Breast epithelium (tissue), 4 donors: ENCODE measurements at regions not wholly inside any gene's neighbourhood (a gene's known extent, or its start where the extent isn't known, plus 50 kb on each side); places are given as distances from the start of the nearest gene placed in this dataset.

Experiments used
- DNase-seq, 2 donors: peaks; one replicate each; pipeline ENCODE4 v3.0.0-alpha.2; 2019; ENCODE audit warnings: low spot score in 2 of 2
- H3K27ac ChIP-seq, 2 donors: fragments of 200-600 bp; sonication (generic) in 1 of 2; one replicate each; pipeline ENCODE4 v1.5.1; 2016 to 2019; ENCODE audit warnings: mild to moderate bottlenecking in 1 of 2
- H3K27me3 ChIP-seq, 2 donors: fragments of 200-600 bp; sonication (generic) in 1 of 2; one replicate each; pipeline versions ENCODE4 v1.5.1 to v1.6.0; 2017 to 2019; ENCODE audit warnings: control low read depth in 1 of 2, mild to moderate bottlenecking in 1 of 2
- H3K36me3 ChIP-seq: fragments of 200-600 bp; one replicate; pipeline ENCODE4 v1.5.1; 2019
- H3K4me1 ChIP-seq, 2 donors: fragments of 200-600 bp; sonication (generic); one replicate each; pipeline ENCODE4 v1.5.1; 2016 to 2019; ENCODE audit warnings: control low read depth in 1 of 2
- H3K4me3 ChIP-seq, 3 donors: fragments of 200-600 bp; sonication (generic); 1 replicate in 2 of 3; 2 replicates in 1 of 3; pipeline ENCODE4 v1.5.1; 2016 to 2019; ENCODE audit warnings: mild to moderate bottlenecking in 3 of 3, moderate library complexity in 2 of 3
- H3K9me3 ChIP-seq, 2 donors: fragments of 200-600 bp; sonication (generic) in 1 of 2; one replicate each; pipeline ENCODE4 v1.5.1; 2016 to 2019; ENCODE audit warnings: control low read depth in 1 of 2
- CTCF ChIP-seq, 3 donors: fragments of 450-650 bp; IDR thresholded peaks; one replicate each; pipeline ENCODE4 v1.5.1; 2016 to 2017; ENCODE audit warnings: antibody characterized with exemption in 3 of 3, mild to moderate bottlenecking in 3 of 3, moderate library complexity in 3 of 3
- POLR2A ChIP-seq: fragments of 450-650 bp; IDR thresholded peaks from one replicate; pipeline ENCODE4 v1.6.1; 2016; ENCODE audit warnings: antibody characterized with exemption, mild to moderate bottlenecking, moderate library complexity
- POLR2AphosphoS5 ChIP-seq, 3 donors: sonication (generic); formaldehyde crosslinking; IDR thresholded peaks; one replicate each; pipeline ENCODE4 v1.6.1; 2017; ENCODE audit warnings: antibody characterized with exemption in 3 of 3
- intact Hi-C: fragments of 100-400 bp; cut with DNase I; formaldehyde crosslinking; loops from one replicate; pipeline ENCODE4 v1.15.1; 2023; ENCODE audit warnings: low total_unique reads

GRCh38 chr18:71707400-71707799, 836.7 kb downstream of the CBLN2 start:
- no peak overlapping the region for H3K27ac ChIP-seq
- no peak for TF ChIP-seq POLR2A
- TF ChIP-seq POLR2AphosphoS5 (IDR thresholded peaks at IDR 0.05), result no peak
- TF ChIP-seq CTCF (IDR thresholded peaks at IDR 0.05), result no peak
- no peaks in the 10 kb centered on the region for H3K27me3 ChIP-seq
- no peak overlapping the region for H3K4me3 ChIP-seq
- no peaks in the 10 kb centered on the region for H3K9me3 ChIP-seq
- intact Hi-C loops, result no loop called here
- no peaks in the 10 kb centered on the region for H3K36me3 ChIP-seq
- no peak for DNase-seq
- no peaks in the 10 kb centered on the region for H3K4me1 ChIP-seq

DNA sequence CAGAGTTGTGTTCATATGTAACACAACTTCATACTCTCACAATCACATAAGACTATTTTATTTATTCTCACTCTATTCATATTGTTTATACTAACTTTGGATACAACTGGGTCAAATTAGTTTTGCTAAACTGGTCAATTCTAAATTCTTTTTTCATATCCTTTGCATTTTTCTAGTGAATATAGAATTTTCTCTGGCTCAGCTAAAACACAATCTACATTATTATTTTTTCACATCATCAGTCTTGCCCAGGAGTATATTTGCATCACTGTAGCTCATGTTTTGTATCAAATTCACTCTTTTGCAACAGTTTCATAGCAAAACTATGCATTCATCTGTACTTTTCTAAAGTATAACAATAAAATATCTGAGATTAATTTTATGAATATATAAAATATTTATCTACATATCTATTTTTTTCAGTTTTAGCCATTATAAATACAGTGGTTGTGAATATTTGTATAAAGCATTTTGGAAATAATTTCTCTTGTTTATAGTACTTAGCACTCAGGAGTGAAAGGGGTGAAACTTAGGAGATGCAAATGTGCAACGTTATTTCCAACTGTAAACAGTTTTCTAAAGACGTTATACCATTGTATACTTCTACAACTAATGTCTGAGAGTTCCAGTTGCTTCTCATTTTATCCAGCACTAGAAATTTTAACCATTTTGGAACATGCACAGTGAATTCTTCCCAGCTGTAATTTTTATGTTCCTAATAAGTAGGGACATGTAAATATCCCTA, 854.6 kb downstream of the CBLN2 start:
- intact Hi-C loops, result no loop called here
- Histone ChIP-seq H3K4me1 (no peaks in the 10 kb centered on the region), H3K27ac (no peak overlapping the region), H3K9me3 (no peaks in the 10 kb centered on the region), H3K27me3 (no peaks in the 10 kb centered on the region), H3K4me3 (no peak overlapping the region), H3K36me3 (no peaks in the 10 kb centered on the region)
- DNase-seq, result no peak
- TF ChIP-seq POLR2A, result no peak
- TF ChIP-seq CTCF (IDR thresholded peaks at IDR 0.05), result no peak
- no peak for TF ChIP-seq POLR2AphosphoS5 (IDR thresholded peaks at IDR 0.05)

DNA sequence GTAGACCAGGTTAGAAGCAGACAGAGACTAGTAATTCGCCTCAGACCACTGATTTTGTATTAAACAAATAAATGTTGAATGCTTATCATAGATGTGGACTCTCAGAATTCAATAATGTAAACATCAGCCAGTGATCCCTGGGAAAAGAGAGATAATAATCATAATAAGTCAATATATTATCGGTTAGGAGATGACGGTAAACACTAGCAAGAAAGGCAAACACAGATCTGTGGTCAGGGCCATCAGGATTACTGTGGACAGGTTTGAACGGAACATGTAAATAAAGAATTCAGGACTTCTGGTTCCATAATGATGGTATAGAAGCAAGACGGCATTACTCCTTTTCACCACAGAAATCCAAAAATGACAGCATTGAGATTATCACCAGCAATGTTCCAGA, 861.6 kb downstream of the CBLN2 start:
- TF ChIP-seq POLR2AphosphoS5 (IDR thresholded peaks at IDR 0.05), result no peak
- TF ChIP-seq POLR2A, result no peak
- TF ChIP-seq CTCF (IDR thresholded peaks at IDR 0.05), result no peak
- H3K4me1 ChIP-seq, result no peaks in the 10 kb centered on the region
- peaks cover 0 to 8% of the 10 kb centered on the region in 2 donors for H3K9me3 ChIP-seq
- intact Hi-C loops, result no loop called here
- no peak overlapping the region for H3K4me3 ChIP-seq
- no peaks in the 10 kb centered on the region for H3K36me3 ChIP-seq
- no peaks in the 10 kb centered on the region for H3K27me3 ChIP-seq
- no peak for DNase-seq
- H3K27ac ChIP-seq, result no peak overlapping the region

DNA sequence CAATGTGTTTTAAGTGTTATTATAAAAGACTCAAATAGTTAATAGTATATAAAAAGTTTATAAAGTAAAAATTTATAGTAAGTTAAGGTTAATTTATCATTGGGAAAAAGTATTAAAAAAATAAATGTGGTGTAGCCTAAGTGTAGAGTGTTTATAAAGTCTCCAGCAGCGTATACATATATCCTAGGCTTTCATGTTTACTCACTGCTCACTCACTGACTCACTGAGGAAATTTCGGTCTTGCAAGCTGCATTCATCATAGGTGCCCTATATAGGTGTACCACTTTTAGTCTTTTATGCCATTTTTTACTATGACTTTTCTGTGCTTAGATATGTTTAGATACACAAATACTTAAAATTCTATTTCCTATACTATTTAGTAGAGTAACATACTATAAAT, 866.0 kb downstream of the CBLN2 start:
- Histone ChIP-seq H3K9me3 (peaks cover 0 to 3% of the 10 kb centered on the region in 2 donors), H3K4me3 (no peak overlapping the region), H3K4me1 (no peaks in the 10 kb centered on the region), H3K27me3 (no peaks in the 10 kb centered on the region), H3K27ac (no peak overlapping the region), H3K36me3 (no peaks in the 10 kb centered on the region)
- no peak for DNase-seq
- intact Hi-C loops, result no loop called here
- TF ChIP-seq POLR2A (no peak), CTCF (IDR thresholded peaks at IDR 0.05) (no peak), POLR2AphosphoS5 (IDR thresholded peaks at IDR 0.05) (no peak)

DNA sequence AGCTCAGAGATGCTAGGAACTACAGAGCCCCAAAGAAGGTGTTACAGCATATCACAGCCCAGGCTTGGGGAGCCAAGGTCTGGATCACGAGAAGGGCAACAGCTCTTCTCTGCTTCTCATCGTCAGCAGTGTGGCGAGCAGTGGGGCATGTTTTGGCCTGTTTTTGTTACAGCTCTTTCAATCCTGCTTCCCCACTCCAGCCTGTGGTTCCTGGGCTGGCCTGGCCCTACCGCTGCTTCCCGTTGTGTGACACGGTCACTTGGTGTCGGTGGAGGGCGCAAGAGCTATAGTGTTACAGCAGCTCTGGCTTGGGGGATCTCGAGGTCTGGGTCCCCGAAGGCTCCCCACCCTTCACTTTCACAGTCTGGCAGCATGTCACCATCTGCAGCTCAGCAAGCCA, 870.2 kb downstream of the CBLN2 start:
- Histone ChIP-seq H3K27ac (no peak overlapping the region), H3K27me3 (no peaks in the 10 kb centered on the region), H3K9me3 (no peaks in the 10 kb centered on the region), H3K4me3 (no peak overlapping the region), H3K4me1 (no peaks in the 10 kb centered on the region), H3K36me3 (no peaks in the 10 kb centered on the region)
- intact Hi-C loops, result no loop called here
- TF ChIP-seq POLR2AphosphoS5 (IDR thresholded peaks at IDR 0.05), result no peak
- DNase-seq, result no peak

- Histone ChIP-seq H3K4me1 (no peaks in the 10 kb centered on the region), H3K4me3 (no peak overlapping the region), H3K36me3 (no peaks in the 10 kb centered on the region), H3K27me3 (no peaks in the 10 kb centered on the region), H3K9me3 (no peaks in the 10 kb centered on the region), H3K27ac (no peak overlapping the region)
- intact Hi-C loops, result no loop called here
- DNase-seq, result no peak
- TF ChIP-seq CTCF (IDR thresholded peaks at IDR 0.05), result no peak
- TF ChIP-seq POLR2A, result no peak
- TF ChIP-seq POLR2AphosphoS5 (IDR thresholded peaks at IDR 0.05), result no peak
These were observed 870.6 kb downstream of the CBLN2 start for GRCh38 chr18:71673498-71673897.
